MCF 10A (cell line): ENCODE measurements at regions not wholly inside any gene's neighbourhood (a gene's known extent, or its start where the extent isn't known, plus 50 kb on each side); places are given as distances from the start of the nearest gene placed in this dataset.

Experiments
- BruUV-seq: library from RNA; stranded (reverse); fragments of 400-500 nt; replicated peaks from 2 replicates; lab custom pipeline; 2021; lab: Mats Ljungman, UMichigan
- CTCF ChIA-PET: fragments of 300-600 bp; sonication (Branson Sonifier 250); formaldehyde crosslinking; extraction: SDS; loops from one replicate; lab custom pipeline; 2021; ENCODE audit warnings: antibody characterized with exemption, inconsistent platforms; lab: Yijun Ruan, JAX
- POLR2A ChIA-PET: fragments of 300-600, 350-650 bp; sonication (Branson Sonifier 250); formaldehyde crosslinking; extraction: SDS; loops from one replicate; lab custom pipeline; 2020; ENCODE audit warnings: antibody characterized with exemption, inconsistent platforms; lab: Yijun Ruan, JAX
- DNase-seq: peaks from one replicate; pipeline ENCODE4 v3.0.0-alpha.2; 2018; ENCODE audit not compliant: unreplicated experiment
- H3K27ac Mint-ChIP-seq: one replicate; pipeline ENCODE4 v1.8.0; 2022; ENCODE audit warnings: mild to moderate bottlenecking, low read depth, mixed read lengths; ENCODE audit not compliant: unreplicated experiment
- H3K27me3 Mint-ChIP-seq: one replicate; pipeline ENCODE4 v1.8.0; 2022; ENCODE audit warnings: mixed read lengths; ENCODE audit not compliant: insufficient read depth, unreplicated experiment
- H3K36me3 Mint-ChIP-seq: one replicate; pipeline ENCODE4 v1.8.0; 2022; ENCODE audit warnings: mild to moderate bottlenecking, moderate library complexity, mixed read lengths; ENCODE audit not compliant: insufficient read depth, unreplicated experiment
- H3K4me1 Mint-ChIP-seq: one replicate; pipeline ENCODE4 v1.8.0; 2022; ENCODE audit warnings: mixed read lengths; ENCODE audit not compliant: insufficient read depth, unreplicated experiment
- H3K4me3 Mint-ChIP-seq: one replicate; pipeline ENCODE4 v1.8.0; 2022; ENCODE audit warnings: mild to moderate bottlenecking, moderate library complexity, mixed read lengths; ENCODE audit not compliant: unreplicated experiment
- H3K9me3 Mint-ChIP-seq: one replicate; pipeline ENCODE4 v1.8.0; 2022; ENCODE audit warnings: mixed read lengths; ENCODE audit not compliant: unreplicated experiment
- CTCF ChIP-seq: fragments of 200-600 bp; IDR thresholded peaks from one replicate; pipeline ENCODE4 v1.8.0; 2022; ENCODE audit warnings: antibody characterized with exemption, mild to moderate bottlenecking; ENCODE audit not compliant: unreplicated experiment
- intact Hi-C: fragments of 100-400 bp; cut with micrococcal nuclease; formaldehyde crosslinking; loops from 2 replicates; pipeline ENCODE4 v1.14.1; 2022

GRCh38 chr7:91343996-91344629, 79.9 kb downstream of the FZD1 start:
- TF ChIP-seq CTCF: no peak

GRCh38 chr7:91344911-91345310, 80.7 kb downstream of the FZD1 start:
- Mint-ChIP-seq H3K36me3 (no peaks in the 10 kb centered on the region), H3K9me3 (no peaks in the 10 kb centered on the region), H3K4me3 (no peak overlapping the region), H3K27ac (no peak overlapping the region), H3K4me1 (no peaks in the 10 kb centered on the region), H3K27me3 (peaks cover 71% of the 10 kb centered on the region)
- POLR2A ChIA-PET: no interaction called here
- intact Hi-C loops: no loop called here
- CTCF ChIA-PET: interaction anchor here (0.6 kb wide), 1 partner anchor 478 kb away, joined by 3 read pairs; no protein-coding TSS in a partner anchor
- no peak for DNase-seq
- no TSS peak for BruUV-seq
- no peak for TF ChIP-seq CTCF

More at GRCh38 chr7:91343996-91344629, 79.9 kb downstream of the FZD1 start:
- Mint-ChIP-seq H3K36me3 (no peaks in the 10 kb centered on the region), H3K27ac (no peak overlapping the region), H3K27me3 (peaks cover 73% of the 10 kb centered on the region), H3K9me3 (no peaks in the 10 kb centered on the region), H3K4me1 (no peaks in the 10 kb centered on the region), H3K4me3 (no peak overlapping the region)
- intact Hi-C loops: no loop called here
- POLR2A ChIA-PET: no interaction called here
- no peak for DNase-seq
- CTCF ChIA-PET: interaction anchor here (0.5 to 0.6 kb wide), 3 partner anchors 11 to 477 kb away, joined by 3 to 4 read pairs (median 3); no protein-coding TSS in a partner anchor
- BruUV-seq: no TSS peak

GRCh38 chr7:91345449-91345848, 81.2 kb downstream of the FZD1 start:
- H3K27me3 Mint-ChIP-seq: peaks cover 66% of the 10 kb centered on the region
- POLR2A ChIA-PET: no interaction called here
- no peak overlapping the region for H3K27ac Mint-ChIP-seq
- intact Hi-C loops: no loop called here
- H3K4me1 Mint-ChIP-seq: no peaks in the 10 kb centered on the region
- CTCF ChIA-PET: interaction anchor here (0.6 to 0.7 kb wide), 3 partner anchors 31 to 1686 kb away, joined by 3 to 5 read pairs (median 3); no protein-coding TSS in a partner anchor
- BruUV-seq: no TSS peak
- TF ChIP-seq CTCF: no peak
- H3K36me3 Mint-ChIP-seq: no peaks in the 10 kb centered on the region
- H3K4me3 Mint-ChIP-seq: no peak overlapping the region
- no peaks in the 10 kb centered on the region for H3K9me3 Mint-ChIP-seq
- DNase-seq: no peak

GRCh38 chr7:91346426-91346825, 82.2 kb downstream of the FZD1 start:
- no peak overlapping the region for H3K4me3 Mint-ChIP-seq
- ChIA-PET POLR2A (no interaction called here), CTCF (interaction anchor here (0.6 kb wide), 1 partner anchor 45 kb away, joined by 3 read pairs; no protein-coding TSS in a partner anchor)
- no peak overlapping the region for H3K27ac Mint-ChIP-seq
- no peaks in the 10 kb centered on the region for H3K36me3 Mint-ChIP-seq
- no peaks in the 10 kb centered on the region for H3K9me3 Mint-ChIP-seq
- H3K27me3 Mint-ChIP-seq: peaks cover 57% of the 10 kb centered on the region
- TF ChIP-seq CTCF: no peak
- DNase-seq: no peak
- BruUV-seq: no TSS peak
- intact Hi-C loops: no loop called here
- no peaks in the 10 kb centered on the region for H3K4me1 Mint-ChIP-seq
